GM19372 (cell line): ENCODE measurements at regions not wholly inside any gene's neighbourhood (a gene's known extent, or its start where the extent isn't known, plus 50 kb on each side); places are given as distances from the start of the nearest gene placed in this dataset.
"Not testable (repeated sequence)": the region's sequence is repeated elsewhere in the genome, so short reads cannot be mapped to it uniquely, and the experiment has no call there.

Experiments used
- ATAC-seq: cut with Tn5 transposase; IDR thresholded peaks from one replicate; pipeline ENCODE4 v1.9.1; 2021; ENCODE audit warnings: mild to moderate bottlenecking, low read depth, moderate library complexity; ENCODE audit not compliant: unreplicated experiment

DNA sequence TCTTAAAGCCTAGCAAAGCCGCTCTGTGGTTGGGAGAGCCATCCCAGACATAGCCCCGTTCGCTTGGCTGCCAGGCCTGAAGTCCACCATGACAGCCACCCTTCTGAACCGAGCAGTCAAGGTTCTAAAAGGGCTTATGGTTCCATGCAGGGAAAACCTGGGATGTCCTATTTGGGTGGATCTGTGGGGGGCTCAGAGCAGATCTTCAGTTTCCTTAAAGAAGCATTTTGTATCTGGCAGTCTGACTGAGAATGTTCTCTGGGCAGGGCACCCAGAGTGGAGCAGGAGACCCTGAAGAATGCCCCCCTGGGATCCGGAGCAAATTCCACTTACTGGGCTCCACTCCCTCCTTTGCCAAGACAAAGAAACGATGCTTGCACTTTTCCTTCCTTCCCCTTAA, 127.2 kb downstream of the IRX5 start:
- no peak for ATAC-seq

DNA sequence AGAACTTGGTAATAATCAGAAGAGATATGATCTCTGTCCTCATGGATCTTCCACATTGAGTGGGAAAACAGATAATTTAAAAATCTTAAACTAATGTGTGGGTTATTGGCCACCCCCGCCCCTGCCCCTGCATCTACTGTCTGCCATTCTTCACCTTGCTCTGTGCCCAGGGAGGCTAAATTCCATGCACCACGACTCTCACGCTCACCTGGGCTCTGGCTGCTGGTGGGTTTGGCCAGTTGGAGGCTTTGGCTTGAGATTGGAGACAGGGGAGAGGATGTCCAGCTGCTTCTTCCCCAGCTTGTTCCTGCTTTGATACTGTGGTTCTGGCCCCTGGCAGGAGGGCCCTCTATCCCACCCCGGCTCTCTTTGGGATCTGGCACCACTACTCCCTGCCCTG, 127.9 kb downstream of the IRX5 start:
- no peak for ATAC-seq

DNA sequence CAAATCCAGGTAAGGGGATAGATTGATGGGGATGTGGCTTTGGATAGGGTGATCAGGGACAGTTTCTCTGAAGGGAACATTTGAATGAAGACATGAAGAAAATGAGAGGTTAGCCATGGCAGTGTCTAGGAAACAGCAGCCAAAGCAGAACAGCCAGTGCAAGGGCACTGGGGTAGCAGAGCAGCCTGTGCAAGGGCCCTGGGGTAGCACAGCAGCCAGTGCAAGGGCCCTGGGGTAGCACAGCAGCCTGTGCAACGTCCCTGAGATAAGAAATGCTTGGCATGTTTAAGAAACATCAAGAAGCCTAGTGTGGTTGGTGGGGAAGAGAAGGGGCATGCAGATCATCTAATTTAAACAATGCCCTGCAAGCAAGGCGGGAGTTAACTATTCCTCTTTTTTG, 128.5 kb downstream of the IRX5 start:
- no peak for ATAC-seq

DNA sequence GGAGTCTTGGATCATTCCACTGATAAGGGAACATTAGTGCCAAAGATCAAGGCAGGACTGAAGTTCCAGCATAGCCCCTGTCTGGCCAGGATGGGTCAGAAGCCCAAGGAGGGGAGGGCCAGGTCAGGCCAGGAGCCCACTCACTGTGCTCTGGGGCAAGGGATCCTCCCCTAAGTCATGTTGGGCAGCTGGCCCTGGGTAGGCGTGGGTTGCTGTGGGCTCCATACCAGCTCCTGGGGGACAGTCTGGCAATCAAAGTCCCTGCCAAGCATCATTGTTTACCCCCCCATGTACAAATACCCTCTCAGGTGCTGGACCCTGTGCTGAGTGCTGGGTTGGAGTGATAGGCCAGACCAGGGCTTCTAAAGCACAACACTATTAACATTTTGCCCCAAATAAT, 130.5 kb downstream of the IRX5 start:
- no peak for ATAC-seq

DNA sequence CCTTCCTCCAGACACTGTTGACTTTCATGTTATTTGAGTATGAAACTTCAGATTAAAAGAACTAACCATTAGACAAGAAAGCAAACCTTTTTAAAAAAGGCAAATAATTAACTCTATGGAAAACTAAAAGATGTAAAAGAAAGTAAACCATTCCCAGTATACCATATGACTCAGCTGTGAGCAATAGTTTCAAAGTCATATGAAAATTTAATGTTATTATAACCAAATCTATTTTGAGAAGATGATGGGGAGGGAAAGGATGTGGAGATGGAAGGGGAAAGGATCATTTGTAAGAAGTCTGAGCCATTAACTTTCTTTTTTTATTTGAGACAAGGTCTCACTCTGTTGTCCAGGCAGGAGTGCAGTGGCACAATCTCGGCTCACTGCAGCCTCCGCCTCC, 131.8 kb downstream of the IRX5 start:
- ATAC-seq: no peak

DNA sequence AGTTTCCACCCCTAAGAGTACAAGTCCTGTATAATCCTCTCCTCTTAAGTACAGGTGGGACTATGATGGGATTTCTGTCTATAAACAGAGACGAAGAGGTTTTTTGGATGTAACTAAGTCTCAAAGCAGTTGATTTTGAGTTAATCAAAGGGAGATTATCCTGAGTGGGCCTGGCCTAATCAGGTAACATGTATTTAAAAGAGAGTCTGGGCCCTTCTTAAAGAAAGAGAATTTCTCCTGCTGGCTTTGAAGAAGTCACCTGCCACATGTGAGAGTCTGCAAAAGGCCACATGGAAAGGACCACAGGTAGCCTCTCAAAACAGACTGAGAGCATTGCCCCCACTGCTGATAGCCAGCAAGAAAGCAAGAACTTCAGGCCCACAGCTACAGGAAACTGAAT, 142.3 kb downstream of the IRX5 start:
- ATAC-seq: no peak

DNA sequence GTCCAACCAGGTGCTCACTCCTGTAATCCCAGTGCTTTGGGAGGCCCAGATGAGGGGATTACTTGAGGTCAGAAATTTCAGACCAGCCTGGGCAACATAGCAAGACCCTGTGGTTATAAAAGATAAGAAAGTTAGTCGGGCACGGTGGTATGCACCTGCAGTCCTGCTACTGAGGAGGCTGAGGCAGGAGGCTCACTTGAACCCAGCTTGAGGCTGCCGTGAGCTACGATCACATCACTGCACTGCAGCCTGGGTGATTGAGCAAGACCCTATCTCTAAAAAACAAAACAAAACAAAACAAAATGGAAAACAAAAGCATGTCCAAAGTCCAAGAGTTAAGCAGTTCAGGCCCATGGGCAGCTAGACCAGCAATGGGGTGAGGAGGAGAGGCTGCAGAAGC, 143.2 kb downstream of the IRX5 start:
- ATAC-seq: no peak

DNA sequence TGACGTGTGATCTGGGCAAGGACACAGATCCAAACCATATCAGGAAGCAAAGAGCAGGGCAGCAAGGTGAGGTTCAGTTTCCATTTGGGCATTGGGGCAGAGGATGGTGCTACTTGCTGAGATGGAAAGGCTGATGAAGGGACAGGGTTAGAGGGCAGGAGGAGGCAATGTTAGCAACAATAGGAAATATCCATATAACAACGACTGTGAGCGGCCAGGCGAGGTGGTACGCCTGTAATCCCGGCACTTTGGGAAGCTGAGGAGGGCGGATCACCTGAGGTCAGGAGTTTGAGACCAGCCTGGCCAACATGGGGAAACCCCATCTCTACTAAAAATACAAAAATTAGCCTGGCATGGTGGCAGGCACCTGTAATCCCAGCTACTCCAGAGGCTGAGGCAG, 144.5 kb downstream of the IRX5 start:
- not testable (repeated sequence) for ATAC-seq

DNA sequence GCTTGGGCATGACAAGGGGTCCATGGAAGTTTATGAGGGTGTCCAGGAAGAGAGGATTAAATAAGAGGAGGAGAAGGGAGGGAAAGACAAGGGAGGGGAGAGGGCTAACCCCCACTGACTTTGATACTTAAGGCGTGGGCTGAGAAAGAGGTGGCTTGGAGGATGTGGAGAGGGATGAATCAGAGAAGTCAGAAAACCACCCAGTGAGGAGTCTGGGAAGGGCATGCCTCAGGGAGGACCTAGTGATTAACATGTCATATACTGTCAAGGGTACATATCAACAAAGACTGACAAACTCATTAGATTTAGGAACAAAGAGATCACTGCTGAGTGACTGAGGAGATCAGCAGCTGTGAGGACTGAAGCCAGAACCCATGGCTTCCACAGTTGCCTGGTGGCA, 145.4 kb downstream of the IRX5 start:
- no peak for ATAC-seq

DNA sequence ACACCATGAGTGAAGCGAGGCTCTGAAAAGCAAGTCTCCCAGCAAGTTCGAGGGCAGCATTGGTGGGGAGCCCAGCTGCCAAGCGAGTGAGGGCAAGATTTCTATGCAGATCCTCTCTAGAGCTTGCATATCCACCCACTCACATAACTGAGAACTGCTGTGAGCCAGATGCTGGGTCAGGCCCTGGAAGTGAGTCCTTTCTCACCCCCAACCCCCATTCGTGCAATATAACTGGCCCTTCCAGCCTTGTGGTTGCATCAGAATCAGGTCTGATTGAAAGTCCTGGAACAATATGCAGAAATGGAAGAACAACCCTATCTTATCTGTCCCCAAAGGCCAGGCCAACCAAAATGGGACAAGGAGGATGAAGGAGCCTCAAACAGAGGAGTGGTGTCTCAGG, 146.6 kb downstream of the IRX5 start:
- ATAC-seq: no peak

DNA sequence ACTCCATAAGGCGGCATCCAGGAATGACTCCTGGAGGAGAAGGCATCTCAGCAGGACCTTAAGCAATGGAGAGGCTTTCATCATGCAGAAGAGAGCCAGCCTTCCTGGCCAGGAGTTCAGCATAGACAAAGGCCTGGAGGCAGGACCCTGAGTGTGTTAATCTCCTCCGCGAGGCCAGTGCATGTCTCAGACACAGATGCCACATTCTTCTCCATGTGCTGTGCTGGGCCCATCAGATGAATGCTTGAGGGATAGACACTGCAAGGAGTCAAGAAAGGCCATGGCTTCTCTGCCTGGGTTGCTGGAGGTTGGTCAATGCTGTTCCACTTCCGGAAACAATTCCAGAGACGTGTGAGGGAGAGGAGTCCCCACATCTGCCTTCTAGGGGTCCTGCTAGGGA, 147.5 kb downstream of the IRX5 start:
- ATAC-seq: no peak

DNA sequence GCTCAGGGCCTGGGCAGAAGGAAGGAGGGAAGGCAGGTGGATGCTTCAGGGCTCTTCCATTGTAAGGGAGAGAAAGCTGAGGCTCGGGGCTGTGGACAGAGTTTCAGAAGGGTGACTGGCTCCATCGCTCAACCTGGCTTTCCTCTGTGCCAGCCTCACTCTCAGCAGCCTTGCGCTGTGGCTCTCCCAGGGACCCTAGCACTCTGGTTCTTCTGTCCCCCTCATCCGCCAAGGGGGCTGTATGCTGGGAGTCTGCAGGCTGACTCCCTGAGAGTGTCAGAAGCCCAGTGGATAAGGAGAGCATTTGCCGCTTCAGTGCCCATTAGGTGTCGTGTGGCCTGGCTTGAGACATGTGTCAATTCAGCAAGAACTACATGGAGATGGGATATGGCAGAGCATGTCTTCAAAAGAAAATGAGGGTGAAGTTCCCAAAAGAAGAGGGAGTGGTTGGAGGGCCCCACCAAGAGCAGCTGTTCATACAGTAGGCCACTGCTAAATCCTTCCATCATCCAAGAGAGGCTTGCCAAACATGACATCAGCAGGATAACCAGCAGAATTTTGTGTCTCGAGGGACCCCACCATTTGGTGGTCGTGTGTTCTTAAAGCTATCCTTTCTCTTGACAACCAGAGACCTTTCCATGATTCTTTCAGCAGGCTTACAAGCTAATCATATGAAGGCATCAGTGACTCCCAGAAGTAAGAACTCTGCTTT, 148.2 kb downstream of the IRX5 start:
- no peak for ATAC-seq

DNA sequence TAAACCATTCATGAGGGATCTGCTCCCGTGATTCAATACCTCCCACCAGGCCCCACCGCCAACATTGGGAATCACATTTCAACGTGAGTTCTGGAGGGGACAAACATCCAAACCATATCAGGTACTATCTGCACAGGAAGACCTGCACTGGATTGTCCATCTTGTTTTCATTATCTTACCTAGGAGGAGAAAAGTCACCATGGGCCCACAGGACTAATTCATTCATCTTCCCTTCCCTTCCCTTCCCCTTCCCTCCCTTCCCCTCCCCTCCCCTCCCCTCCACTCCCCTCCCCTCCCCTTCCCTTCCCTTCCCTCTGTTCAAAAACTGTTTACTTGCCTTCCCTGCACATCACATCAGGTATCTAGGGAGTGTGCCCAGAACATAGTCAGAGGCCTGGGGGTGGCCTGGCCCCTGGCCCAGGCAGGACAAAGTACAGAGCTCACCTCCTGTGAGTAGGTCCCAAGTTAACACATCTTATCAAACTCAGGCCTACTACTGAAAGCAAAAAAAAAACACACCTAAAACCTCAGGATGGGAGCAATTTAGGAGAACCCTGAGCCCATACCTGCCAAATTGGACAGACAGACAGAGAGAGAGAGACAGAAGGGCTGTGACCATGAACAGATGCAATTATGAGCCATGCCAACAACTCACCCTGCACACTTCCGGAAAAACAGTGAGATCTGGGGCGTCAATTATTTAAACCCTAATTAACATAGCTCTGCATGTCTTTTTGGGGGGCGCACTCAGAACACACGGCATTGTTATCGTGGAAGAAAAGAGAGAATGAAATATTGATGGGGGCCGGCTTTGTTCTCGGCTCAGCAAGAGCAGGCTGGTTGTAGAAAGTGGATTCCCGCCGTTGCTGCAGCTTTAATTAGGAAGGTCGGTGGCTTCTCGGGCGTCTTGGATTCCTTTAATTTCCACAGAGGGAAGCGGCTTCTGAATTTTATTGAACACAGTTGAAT, 151.2 kb downstream of the IRX5 start:
- no peak for ATAC-seq

DNA sequence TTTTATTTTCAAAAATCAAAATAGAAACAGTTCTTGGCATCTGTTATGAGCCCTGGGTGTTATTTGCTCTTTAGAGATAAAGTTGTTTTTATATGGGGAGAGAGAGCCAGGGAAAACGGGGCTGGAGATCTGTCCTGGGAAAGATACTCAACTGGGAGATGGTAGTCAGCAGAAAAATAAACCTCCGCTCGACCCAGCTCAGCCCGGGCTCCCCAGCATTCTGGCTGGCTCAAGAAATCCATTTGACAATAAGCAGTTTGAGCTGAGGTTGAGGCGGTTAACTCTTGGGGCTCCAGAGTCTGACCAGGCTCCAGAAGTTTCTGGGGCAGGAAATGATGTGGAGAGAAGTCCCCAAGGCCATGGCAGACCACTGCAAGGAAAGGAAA, 151.9 kb downstream of the IRX5 start:
- ATAC-seq: no peak

DNA sequence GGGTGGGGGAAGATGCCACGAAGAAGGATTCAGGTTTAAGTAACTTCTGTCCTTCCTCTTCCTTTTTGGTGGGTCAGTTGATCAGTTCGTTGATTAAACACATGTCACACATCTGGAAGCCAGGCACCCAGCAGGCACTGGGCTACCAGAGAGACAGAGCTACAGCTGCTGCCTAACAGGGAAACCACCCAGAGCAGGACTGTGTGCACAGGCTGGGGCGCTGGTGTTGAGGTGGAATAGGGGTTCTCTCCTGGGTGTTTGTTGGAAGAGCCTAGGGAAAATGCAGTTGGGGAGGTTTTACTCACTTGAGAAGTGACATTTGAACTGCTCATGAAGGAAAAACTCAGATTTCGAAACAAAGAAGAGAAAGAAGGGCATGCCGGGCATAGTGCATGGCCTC, 152.4 kb downstream of the IRX5 start:
- no peak for ATAC-seq

DNA sequence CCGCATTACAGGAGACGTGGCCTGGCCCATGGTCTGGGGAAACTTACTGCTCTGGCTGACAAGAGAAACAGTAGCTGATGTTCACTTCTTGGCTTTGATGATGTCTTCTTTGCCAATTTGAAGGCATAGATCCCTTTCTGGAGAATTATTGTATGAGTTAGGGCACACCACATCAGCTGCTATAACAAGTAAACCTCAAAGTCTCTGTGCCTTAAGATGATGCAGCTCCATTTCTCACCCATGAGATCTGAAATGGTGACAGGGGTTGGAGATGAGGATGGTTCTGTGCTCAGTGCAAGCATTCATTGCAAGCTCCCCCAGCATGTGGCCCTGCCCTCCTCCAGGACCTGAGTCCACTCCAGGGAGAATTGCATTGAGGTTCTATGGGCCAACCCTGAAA, 157.4 kb downstream of the IRX5 start:
- ATAC-seq: no peak

DNA sequence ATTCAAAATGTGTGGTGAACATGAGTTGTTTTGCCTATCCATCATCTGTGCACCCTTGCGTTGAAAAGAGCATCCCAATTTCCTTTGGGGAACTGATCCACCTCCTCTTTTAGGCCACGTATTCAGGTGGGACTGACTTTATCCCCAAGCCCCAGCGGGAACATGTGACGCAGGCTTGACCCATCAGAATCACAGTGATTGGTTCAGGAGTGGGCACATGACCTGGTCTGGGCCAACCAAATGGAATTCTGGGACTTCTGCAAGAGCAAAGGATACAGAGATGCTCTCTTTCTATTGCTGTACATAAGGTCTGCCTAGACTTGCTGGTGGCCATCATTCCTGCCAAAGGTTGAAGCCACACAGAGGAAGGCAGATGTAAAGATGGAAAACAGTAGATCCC, 158.9 kb downstream of the IRX5 start:
- no peak for ATAC-seq

DNA sequence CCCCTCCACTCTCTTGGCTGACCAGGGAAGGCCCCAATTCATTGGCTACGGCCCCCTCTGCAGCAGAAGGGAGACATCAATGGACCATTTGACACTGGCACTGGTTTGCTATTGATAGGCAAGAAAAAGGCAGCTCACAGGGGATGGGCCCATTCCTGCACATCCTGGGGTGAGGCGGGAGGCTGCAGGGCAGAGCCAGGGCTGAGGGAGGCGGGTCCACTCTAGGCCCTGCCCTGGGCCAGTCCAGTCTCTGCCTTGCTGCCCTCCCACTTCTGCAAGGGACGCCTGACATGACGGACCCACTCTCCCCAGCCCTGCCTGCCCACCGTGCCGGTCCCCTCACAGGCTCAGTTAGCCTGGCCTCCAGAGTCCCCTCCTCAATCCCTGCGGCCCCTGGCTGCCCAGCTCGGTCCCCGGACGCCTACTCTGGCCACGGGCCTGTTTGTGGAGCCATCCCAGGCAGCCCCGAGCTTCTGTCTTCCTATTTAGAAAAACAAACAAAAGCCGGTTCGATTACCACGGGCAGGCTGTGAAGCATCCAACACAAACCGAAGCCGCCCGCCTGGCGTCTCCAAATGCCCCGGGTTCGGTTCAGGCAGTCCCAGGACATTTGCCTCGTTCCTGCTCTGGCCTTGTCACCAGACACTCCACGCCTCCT, 160.7 kb downstream of the IRX5 start:
- ATAC-seq: no peak

DNA sequence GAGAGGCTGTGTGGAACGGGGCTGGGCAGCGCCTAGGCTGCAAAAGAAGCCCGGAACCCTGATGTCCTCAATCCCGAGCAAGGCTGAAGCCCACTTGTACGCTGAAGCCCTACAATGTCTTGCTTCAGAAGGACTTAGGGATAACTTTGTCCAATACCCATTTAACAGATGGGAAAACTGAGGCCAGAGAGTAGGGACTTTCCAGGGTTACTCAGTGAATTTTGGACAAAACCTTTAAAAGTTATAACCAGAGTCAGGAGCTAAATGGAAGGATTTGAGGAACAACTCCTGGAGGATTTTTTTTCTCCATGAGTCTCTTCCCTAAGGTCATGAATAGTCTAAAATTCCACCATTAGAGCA, 161.2 kb downstream of the IRX5 start:
- ATAC-seq: no peak

DNA sequence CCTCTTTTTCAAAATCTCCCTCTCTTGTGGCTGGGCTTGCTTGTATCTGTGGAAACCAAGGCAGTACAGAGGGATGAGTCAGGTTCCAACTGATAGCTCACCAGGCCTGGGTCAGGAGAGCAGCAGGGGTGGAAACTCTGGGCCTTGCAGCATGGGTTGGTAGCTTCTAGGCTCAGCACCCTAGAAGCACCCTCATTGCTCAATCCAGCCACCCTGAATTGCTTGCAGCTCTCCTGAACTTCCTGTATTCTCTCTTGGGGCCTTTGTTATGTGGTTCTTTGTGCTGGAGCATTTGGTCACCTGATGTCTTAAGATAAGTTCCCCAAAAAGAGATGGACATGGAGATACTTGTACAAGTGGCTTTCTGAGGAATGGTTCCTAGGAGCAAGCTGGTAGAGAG, 169.4 kb downstream of the IRX5 start:
- no peak for ATAC-seq

DNA sequence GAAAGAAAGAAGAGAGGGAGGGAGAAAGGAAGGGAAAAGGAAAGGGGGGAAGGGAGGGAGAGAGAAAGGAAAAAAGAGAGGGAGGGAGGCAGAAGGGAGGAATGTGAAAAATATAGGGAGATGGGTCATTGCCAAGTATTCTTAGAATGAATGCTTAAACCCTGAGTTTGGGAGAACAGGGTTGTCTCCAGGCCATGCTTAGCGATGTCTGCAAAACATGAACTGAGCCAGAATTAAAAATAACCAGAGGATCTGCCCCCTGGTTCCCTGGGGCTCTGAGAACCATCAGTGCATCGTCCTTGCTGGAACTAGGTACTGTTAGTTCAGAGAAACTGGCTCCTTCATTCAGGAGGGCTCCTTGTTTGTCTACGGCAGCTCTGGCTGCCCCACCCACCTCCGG, 170.4 kb downstream of the IRX5 start:
- no peak for ATAC-seq

DNA sequence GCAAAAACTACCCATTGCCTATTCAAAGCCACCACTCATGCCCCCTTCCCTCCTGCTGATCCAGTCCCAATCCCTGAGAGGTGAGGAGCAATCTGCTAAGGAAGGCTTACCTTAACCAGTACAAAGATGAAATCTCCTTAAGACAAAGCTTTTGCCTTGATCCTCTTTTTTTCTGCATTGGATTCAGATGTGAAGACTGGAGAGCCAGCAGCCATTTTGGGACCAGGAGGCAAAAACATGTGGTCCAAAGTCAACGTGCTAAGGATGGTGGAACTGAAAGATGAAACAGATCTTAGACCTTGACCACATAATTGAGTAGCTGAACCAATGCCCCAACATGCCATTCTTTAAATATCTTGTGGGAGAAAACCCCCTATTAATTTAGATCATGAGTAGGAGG, 171.4 kb downstream of the IRX5 start:
- ATAC-seq: no peak
